IPS-18a (cell line): ENCODE measurements at regions not wholly inside any gene's neighbourhood (a gene's known extent, or its start where the extent isn't known, plus 50 kb on each side); places are given as distances from the start of the nearest gene placed in this dataset.

Experiments used
- H3K27ac ChIP-seq: one replicate; pipeline ENCODE4 v1.5.1; 2013; ENCODE audit warnings: low read length
- H3K27me3 ChIP-seq: one replicate; pipeline ENCODE4 v1.6.1; 2013; ENCODE audit warnings: mild to moderate bottlenecking, low read length; ENCODE audit not compliant: control insufficient read depth, insufficient read depth
- H3K36me3 ChIP-seq: one replicate; pipeline ENCODE4 v1.6.1; 2013; ENCODE audit warnings: low read depth, low read length; ENCODE audit not compliant: control insufficient read depth
- H3K4me1 ChIP-seq: one replicate; pipeline ENCODE4 v1.6.1; 2013; ENCODE audit warnings: low read depth, low read length; ENCODE audit not compliant: control insufficient read depth
- H3K4me3 ChIP-seq: one replicate; pipeline ENCODE4 v1.5.1; 2013; ENCODE audit warnings: low read length
- H3K9ac ChIP-seq: one replicate; pipeline ENCODE4 v1.6.1; 2013; ENCODE audit warnings: mild to moderate bottlenecking, low read length, moderate library complexity
- H3K9me3 ChIP-seq: one replicate; pipeline ENCODE4 v1.6.1; 2013; ENCODE audit warnings: low read depth, low read length; ENCODE audit not compliant: control insufficient read depth

- Histone ChIP-seq H3K27ac (no peak overlapping the region), H3K4me1 (no peaks in the 10 kb centered on the region), H3K27me3 (no peaks in the 10 kb centered on the region), H3K36me3 (no peaks in the 10 kb centered on the region), H3K9me3 (no peaks in the 10 kb centered on the region), H3K4me3 (no peak overlapping the region), H3K9ac (no peak overlapping the region)
These were observed 280.7 kb downstream of the NFKBIZ start for GRCh38 chr3:102129760-102130608.

DNA sequence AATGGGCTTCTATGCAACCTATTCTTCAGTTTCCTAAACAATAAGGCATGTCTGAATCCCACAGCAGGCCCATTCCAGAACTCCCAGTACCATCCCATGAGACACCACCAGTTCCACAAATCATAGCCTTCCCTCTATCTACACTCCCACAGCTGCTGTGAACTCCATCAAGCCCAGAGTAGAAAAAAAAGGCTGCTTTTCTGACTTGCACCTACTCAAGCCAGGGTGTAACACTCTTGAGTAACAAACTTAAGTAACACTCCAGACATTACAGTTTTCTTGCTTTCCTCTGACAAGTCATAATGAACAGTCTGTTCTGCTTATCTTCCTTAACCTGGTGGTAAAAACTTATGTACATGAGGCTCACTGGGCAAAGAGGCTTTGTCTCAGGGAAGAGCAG is 283.1 kb downstream of the NFKBIZ start:
- Histone ChIP-seq H3K36me3 (no peaks in the 10 kb centered on the region), H3K4me3 (no peak overlapping the region), H3K27ac (no peak overlapping the region), H3K9ac (no peak overlapping the region), H3K9me3 (no peaks in the 10 kb centered on the region), H3K27me3 (no peaks in the 10 kb centered on the region), H3K4me1 (no peaks in the 10 kb centered on the region)

- Histone ChIP-seq H3K4me1 (no peaks in the 10 kb centered on the region), H3K27me3 (no peaks in the 10 kb centered on the region), H3K9ac (no peak overlapping the region), H3K36me3 (no peaks in the 10 kb centered on the region), H3K27ac (no peak overlapping the region), H3K4me3 (no peak overlapping the region), H3K9me3 (no peaks in the 10 kb centered on the region)
These were observed 284.1 kb downstream of the NFKBIZ start for GRCh38 chr3:102133376-102133775.

GRCh38 chr3:102135316-102135715 is 286.0 kb downstream of the NFKBIZ start:
- H3K36me3 ChIP-seq = no peaks in the 10 kb centered on the region
- H3K27me3 ChIP-seq = no peaks in the 10 kb centered on the region
- no peak overlapping the region for H3K4me3 ChIP-seq
- no peaks in the 10 kb centered on the region for H3K9me3 ChIP-seq
- no peaks in the 10 kb centered on the region for H3K4me1 ChIP-seq
- no peak overlapping the region for H3K9ac ChIP-seq
- H3K27ac ChIP-seq = no peak overlapping the region

DNA sequence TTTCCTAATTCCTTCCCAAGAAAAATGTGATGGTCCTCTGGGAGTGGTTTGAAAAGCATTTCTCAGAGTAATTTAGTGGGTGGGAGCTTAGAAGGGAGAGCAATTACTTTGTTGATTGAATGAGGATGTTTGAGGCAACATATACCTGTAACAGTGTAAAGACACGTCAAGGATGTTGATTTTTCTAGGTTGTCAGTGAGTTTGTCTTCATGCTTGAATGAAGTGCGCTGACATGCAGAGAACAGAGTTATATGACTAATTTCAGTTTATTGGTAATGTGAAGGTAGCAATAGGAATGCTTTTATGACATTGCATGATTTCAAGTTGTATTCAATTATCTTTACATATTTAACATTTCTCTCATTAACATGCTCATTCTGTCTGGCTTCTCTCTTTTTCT is 286.9 kb downstream of the NFKBIZ start:
- no peaks in the 10 kb centered on the region for H3K27me3 ChIP-seq
- no peaks in the 10 kb centered on the region for H3K9me3 ChIP-seq
- H3K4me1 ChIP-seq = no peaks in the 10 kb centered on the region
- no peak overlapping the region for H3K4me3 ChIP-seq
- H3K36me3 ChIP-seq = no peaks in the 10 kb centered on the region
- no peak overlapping the region for H3K27ac ChIP-seq
- H3K9ac ChIP-seq = no peak overlapping the region

DNA sequence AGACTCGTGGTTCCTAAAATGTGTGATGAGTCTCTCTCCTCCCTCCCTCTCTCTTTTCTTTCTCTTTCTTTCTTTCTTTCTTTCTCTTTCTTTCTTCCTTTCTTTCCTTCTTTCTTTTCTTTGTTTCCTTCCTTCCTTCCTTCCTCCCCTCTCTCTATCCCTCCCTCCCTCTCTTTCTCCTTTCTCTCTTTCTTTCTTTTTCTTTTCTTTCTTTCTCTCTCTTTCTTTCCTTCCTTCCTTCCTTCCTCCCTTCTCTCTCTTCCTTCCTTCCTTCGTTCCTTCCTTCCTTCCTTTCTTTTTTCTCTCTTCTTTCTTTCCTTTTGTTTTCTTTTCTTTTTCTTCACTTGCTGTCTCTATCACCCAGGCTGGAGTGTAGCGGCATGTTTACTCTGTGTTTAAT is 290.8 kb downstream of the NFKBIZ start:
- no peaks in the 10 kb centered on the region for H3K4me1 ChIP-seq
- H3K4me3 ChIP-seq = no peak overlapping the region
- H3K27ac ChIP-seq = no peak overlapping the region
- H3K36me3 ChIP-seq = no peaks in the 10 kb centered on the region
- no peak overlapping the region for H3K9ac ChIP-seq
- no peaks in the 10 kb centered on the region for H3K27me3 ChIP-seq
- H3K9me3 ChIP-seq = no peaks in the 10 kb centered on the region

- Histone ChIP-seq H3K27ac (no peak overlapping the region), H3K4me3 (no peak overlapping the region), H3K9ac (no peak overlapping the region), H3K36me3 (no peaks in the 10 kb centered on the region), H3K4me1 (no peaks in the 10 kb centered on the region), H3K27me3 (no peaks in the 10 kb centered on the region), H3K9me3 (no peaks in the 10 kb centered on the region)
These were observed 292.0 kb downstream of the NFKBIZ start for GRCh38 chr3:102141096-102141927.

GRCh38 chr3:102141928-102142239 is 292.6 kb downstream of the NFKBIZ start:
- H3K27me3 ChIP-seq = no peaks in the 10 kb centered on the region
- H3K9me3 ChIP-seq = no peaks in the 10 kb centered on the region
- no peak overlapping the region for H3K4me3 ChIP-seq
- no peak overlapping the region for H3K27ac ChIP-seq
- no peaks in the 10 kb centered on the region for H3K4me1 ChIP-seq
- H3K36me3 ChIP-seq = no peaks in the 10 kb centered on the region
- no peak overlapping the region for H3K9ac ChIP-seq

DNA sequence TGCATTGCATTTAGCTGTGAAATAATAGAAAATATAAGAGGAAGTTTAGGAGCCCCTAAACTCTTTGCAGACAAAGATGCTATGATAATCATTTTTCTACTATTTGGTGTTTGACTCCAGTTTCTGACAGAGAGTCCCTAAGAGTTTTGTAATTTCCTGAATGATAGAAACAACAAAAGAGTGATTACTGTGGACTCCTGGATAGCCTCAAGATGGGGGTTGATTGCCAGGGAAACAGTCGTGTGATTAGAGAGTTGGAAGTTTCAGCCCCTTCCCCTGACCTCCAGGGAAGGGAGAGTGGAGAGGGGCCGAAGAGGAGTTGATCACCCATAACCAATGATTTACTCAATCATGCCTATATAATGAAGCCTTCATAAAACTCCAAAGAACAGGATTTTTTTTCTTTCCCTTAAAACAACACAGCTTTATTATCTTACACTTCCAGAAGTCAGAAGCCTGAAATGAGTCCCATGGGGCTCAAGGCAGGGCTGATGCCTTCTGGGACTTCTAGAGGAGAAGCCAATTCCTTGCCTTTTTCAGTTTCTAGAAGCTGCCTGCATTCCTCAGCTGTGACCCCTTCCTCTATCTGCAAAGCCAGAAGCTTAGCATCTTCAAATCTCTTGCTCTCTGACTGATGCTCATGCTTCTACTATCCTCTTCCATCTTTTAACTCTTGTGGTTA is 292.3 kb upstream of the ZPLD1 start:
- Histone ChIP-seq H3K9me3 (no peaks in the 10 kb centered on the region), H3K4me3 (no peak overlapping the region), H3K27ac (no peak overlapping the region), H3K27me3 (no peaks in the 10 kb centered on the region), H3K9ac (no peak overlapping the region), H3K4me1 (no peaks in the 10 kb centered on the region), H3K36me3 (no peaks in the 10 kb centered on the region)

- no peaks in the 10 kb centered on the region for H3K27me3 ChIP-seq
- no peak overlapping the region for H3K9ac ChIP-seq
- H3K27ac ChIP-seq = no peak overlapping the region
- no peaks in the 10 kb centered on the region for H3K4me1 ChIP-seq
- H3K9me3 ChIP-seq = no peaks in the 10 kb centered on the region
- no peak overlapping the region for H3K4me3 ChIP-seq
- H3K36me3 ChIP-seq = no peaks in the 10 kb centered on the region
These were observed 291.3 kb upstream of the ZPLD1 start for GRCh38 chr3:102143536-102143935.

GRCh38 chr3:102144063-102144462 is 290.8 kb upstream of the ZPLD1 start:
- Histone ChIP-seq H3K36me3 (no peaks in the 10 kb centered on the region), H3K9me3 (no peaks in the 10 kb centered on the region), H3K27me3 (no peaks in the 10 kb centered on the region), H3K4me1 (no peaks in the 10 kb centered on the region), H3K4me3 (no peak overlapping the region), H3K27ac (no peak overlapping the region), H3K9ac (no peak overlapping the region)
